ENCODE measurements at regions not wholly inside any gene's neighbourhood (a gene's known extent, or its start where the extent isn't known, plus 50 kb on each side); places are given as distances from the start of the nearest gene placed in this dataset.

- POLR2A ChIA-PET = no interaction called here
- WGBS (ENCODE audit: insufficient coverage) = 98% methylated on average over 22 of the region's 27 CpGs
- Histone ChIP-seq H3K27ac (ENCODE audit: insufficient read depth in 1 of 2, low read depth in 1 of 2, low read length in 2 of 2, poor library complexity in 1 of 2, severe bottlenecking in 2 of 2) (no peak overlapping the region), H3K4me3 (ENCODE audit: control insufficient read depth in 1 of 7, extremely low read depth in 1 of 7, insufficient read depth in 4 of 7, low read depth in 2 of 7, low read length in 6 of 7) (no peak overlapping the region), H3K27me3 (replicated peaks in 2 of 5; ENCODE audit: control insufficient read depth in 4 of 5, insufficient read depth in 5 of 5, low read length in 4 of 5) (no peaks in the 10 kb centered on the region), H3K36me3 (ENCODE audit: control insufficient read depth in 4 of 4, insufficient read depth in 4 of 4, low read length in 3 of 4) (peaks cover 0 to 82% (median 55%) of the 10 kb centered on the region in 4 experiments), H3K4me1 (ENCODE audit: control extremely low read depth in 1 of 4, control insufficient read depth in 4 of 4, insufficient read depth in 4 of 4, low read length in 3 of 4) (peaks cover 0 to 10% (median under 1%) of the 10 kb centered on the region in 4 experiments), H3K9me3 (ENCODE audit: control extremely low read depth in 1 of 5, control insufficient read depth in 4 of 5, insufficient read depth in 2 of 5, low read depth in 1 of 5, low read length in 4 of 5) (no peaks in the 10 kb centered on the region)
- CTCF ChIA-PET = interaction anchor here (0.7 to 7.0 kb wide), 5 partner anchors 16 to 61 kb away, joined by 3 to 77 read pairs (median 3); no protein-coding TSS in a partner anchor
- no peak for DNase-seq
Observed at GRCh38 chr17:77490361-77491183, 349.8 kb downstream of the SEC14L1 start.

GRCh38 chr17:77491921-77492445 is 351.2 kb downstream of the SEC14L1 start:
- Histone ChIP-seq H3K27me3 (replicated peaks in 2 of 5; ENCODE audit: control insufficient read depth in 4 of 5, insufficient read depth in 5 of 5, low read length in 4 of 5) (no peaks in the 10 kb centered on the region), H3K27ac (ENCODE audit: insufficient read depth in 1 of 2, low read depth in 1 of 2, low read length in 2 of 2, poor library complexity in 1 of 2, severe bottlenecking in 2 of 2) (no peak overlapping the region), H3K4me1 (ENCODE audit: control extremely low read depth in 1 of 4, control insufficient read depth in 4 of 4, insufficient read depth in 4 of 4, low read length in 3 of 4) (peaks cover 0 to 10% (median under 1%) of the 10 kb centered on the region in 4 experiments), H3K9me3 (ENCODE audit: control extremely low read depth in 1 of 5, control insufficient read depth in 4 of 5, insufficient read depth in 2 of 5, low read depth in 1 of 5, low read length in 4 of 5) (no peaks in the 10 kb centered on the region), H3K36me3 (ENCODE audit: control insufficient read depth in 4 of 4, insufficient read depth in 4 of 4, low read length in 3 of 4) (peaks cover 0 to 87% (median 58%) of the 10 kb centered on the region in 4 experiments), H3K4me3 (ENCODE audit: control insufficient read depth in 1 of 7, extremely low read depth in 1 of 7, insufficient read depth in 4 of 7, low read depth in 2 of 7, low read length in 6 of 7) (no peak overlapping the region)
- no peak for DNase-seq
- 87% methylated on average over 13 of the region's 16 CpGs for WGBS (ENCODE audit: insufficient coverage)
- ChIA-PET POLR2A (no interaction called here), CTCF (interaction anchor here (1.4 to 7.0 kb wide), 2 partner anchors 27 to 63 kb away, joined by 3 to 77 read pairs; no protein-coding TSS in a partner anchor)

GRCh38 chr17:77492446-77493237 is 351.9 kb downstream of the SEC14L1 start:
- Histone ChIP-seq H3K27ac (ENCODE audit: insufficient read depth in 1 of 2, low read depth in 1 of 2, low read length in 2 of 2, poor library complexity in 1 of 2, severe bottlenecking in 2 of 2) (no peak overlapping the region), H3K4me3 (ENCODE audit: control insufficient read depth in 1 of 7, extremely low read depth in 1 of 7, insufficient read depth in 4 of 7, low read depth in 2 of 7, low read length in 6 of 7) (no peak overlapping the region), H3K36me3 (ENCODE audit: control insufficient read depth in 4 of 4, insufficient read depth in 4 of 4, low read length in 3 of 4) (peaks cover 0 to 88% (median 56%) of the 10 kb centered on the region in 4 experiments), H3K27me3 (replicated peaks in 2 of 5; ENCODE audit: control insufficient read depth in 4 of 5, insufficient read depth in 5 of 5, low read length in 4 of 5) (no peaks in the 10 kb centered on the region), H3K9me3 (ENCODE audit: control extremely low read depth in 1 of 5, control insufficient read depth in 4 of 5, insufficient read depth in 2 of 5, low read depth in 1 of 5, low read length in 4 of 5) (no peaks in the 10 kb centered on the region), H3K4me1 (ENCODE audit: control extremely low read depth in 1 of 4, control insufficient read depth in 4 of 4, insufficient read depth in 4 of 4, low read length in 3 of 4) (peaks cover 0 to 10% (median under 1%) of the 10 kb centered on the region in 4 experiments)
- POLR2A ChIA-PET = no interaction called here
- WGBS (ENCODE audit: insufficient coverage) = 95% methylated on average over 21 of the region's 23 CpGs
- CTCF ChIA-PET = interaction anchor here (1.1 to 7.0 kb wide), 4 partner anchors 27 to 162 kb away, joined by 3 to 77 read pairs (median 4); no protein-coding TSS in a partner anchor
- DNase-seq = no peak

GRCh38 chr17:77493238-77493820 is 352.6 kb downstream of the SEC14L1 start:
- H3K27me3 ChIP-seq (replicated peaks in 2 of 5; ENCODE audit: control insufficient read depth in 4 of 5, insufficient read depth in 5 of 5, low read length in 4 of 5) = no peaks in the 10 kb centered on the region
- no peak overlapping the region for H3K27ac ChIP-seq (ENCODE audit: insufficient read depth in 1 of 2, low read depth in 1 of 2, low read length in 2 of 2, poor library complexity in 1 of 2, severe bottlenecking in 2 of 2)
- no peak for DNase-seq
- POLR2A ChIA-PET = no interaction called here
- no peak overlapping the region for H3K4me3 ChIP-seq (ENCODE audit: control insufficient read depth in 1 of 7, extremely low read depth in 1 of 7, insufficient read depth in 4 of 7, low read depth in 2 of 7, low read length in 6 of 7)
- CTCF ChIA-PET = interaction anchor here (1.1 to 7.0 kb wide), 4 partner anchors 28 to 163 kb away, joined by 3 to 77 read pairs (median 4); no protein-coding TSS in a partner anchor
- peaks cover 0 to 85% (median 51%) of the 10 kb centered on the region in 4 experiments for H3K36me3 ChIP-seq (ENCODE audit: control insufficient read depth in 4 of 4, insufficient read depth in 4 of 4, low read length in 3 of 4)
- 91% methylated on average over 9 of the region's 11 CpGs for WGBS (ENCODE audit: insufficient coverage)
- H3K9me3 ChIP-seq (ENCODE audit: control extremely low read depth in 1 of 5, control insufficient read depth in 4 of 5, insufficient read depth in 2 of 5, low read depth in 1 of 5, low read length in 4 of 5) = no peaks in the 10 kb centered on the region
- peaks cover 0 to 10% (median under 1%) of the 10 kb centered on the region in 4 experiments for H3K4me1 ChIP-seq (ENCODE audit: control extremely low read depth in 1 of 4, control insufficient read depth in 4 of 4, insufficient read depth in 4 of 4, low read length in 3 of 4)

- Histone ChIP-seq H3K9me3 (ENCODE audit: control extremely low read depth in 1 of 5, control insufficient read depth in 4 of 5, insufficient read depth in 2 of 5, low read depth in 1 of 5, low read length in 4 of 5) (no peaks in the 10 kb centered on the region), H3K4me3 (ENCODE audit: control insufficient read depth in 1 of 7, extremely low read depth in 1 of 7, insufficient read depth in 4 of 7, low read depth in 2 of 7, low read length in 6 of 7) (no peak overlapping the region), H3K27me3 (replicated peaks in 2 of 5; ENCODE audit: control insufficient read depth in 4 of 5, insufficient read depth in 5 of 5, low read length in 4 of 5) (no peaks in the 10 kb centered on the region), H3K36me3 (ENCODE audit: control insufficient read depth in 4 of 4, insufficient read depth in 4 of 4, low read length in 3 of 4) (peaks cover 0 to 82% (median 47%) of the 10 kb centered on the region in 4 experiments), H3K27ac (ENCODE audit: insufficient read depth in 1 of 2, low read depth in 1 of 2, low read length in 2 of 2, poor library complexity in 1 of 2, severe bottlenecking in 2 of 2) (no peak overlapping the region), H3K4me1 (ENCODE audit: control extremely low read depth in 1 of 4, control insufficient read depth in 4 of 4, insufficient read depth in 4 of 4, low read length in 3 of 4) (peaks cover 0 to 10% (median under 1%) of the 10 kb centered on the region in 4 experiments)
- ChIA-PET POLR2A (no interaction called here), CTCF (interaction anchor here (0.8 to 7.0 kb wide), 19 partner anchors 9 to 164 kb away, joined by 3 to 77 read pairs (median 4); no protein-coding TSS in a partner anchor)
- DNase-seq = no peak
- 92% methylated on average over 7 of the region's 9 CpGs for WGBS (ENCODE audit: insufficient coverage)
Observed at GRCh38 chr17:77493901-77494663, 353.3 kb downstream of the SEC14L1 start.
